Right lobe of liver (tissue), 4 donors: ENCODE measurements at regions not wholly inside any gene's neighbourhood (a gene's known extent, or its start where the extent isn't known, plus 50 kb on each side); places are given as distances from the start of the nearest gene placed in this dataset.

Experiments
- CTCF ChIP-seq, 4 donors: fragments of 200-600 bp in 3 of 4; fragments of 450-650 bp in 1 of 4; IDR thresholded peaks; one replicate each; pipeline versions ENCODE4 v1.5.1 to v1.8.0; 2016 to 2022; ENCODE audit warnings: antibody characterized with exemption in 4 of 4, mild to moderate bottlenecking in 2 of 4
- POLR2A ChIP-seq: fragments of 450-650 bp; IDR thresholded peaks from one replicate; pipeline ENCODE4 v1.6.1; 2017; ENCODE audit warnings: antibody characterized with exemption, mild to moderate bottlenecking
- donor health status: DM: no; HTN: no; CAD: no.
- donor health status: DM: no; HTN: no; CAD: no.
- donor health status: DM: no; HTN: yes; CAD: no.

- TF ChIP-seq CTCF (IDR thresholded peaks at IDR 0.05) (no peak), POLR2A (no peak)
These were observed 746.1 kb upstream of the LRRTM1 start for GRCh38 chr2:81050580-81051095.
